ENCODE measurements at regions not wholly inside any gene's neighbourhood (a gene's known extent, or its start where the extent isn't known, plus 50 kb on each side); places are given as distances from the start of the nearest gene placed in this dataset.

- TF ChIP-seq CTCF (IDR thresholded peaks at IDR 0.05) (no peak), POLR2A (IDR thresholded peaks at IDR 0.05) (no peak)
These were observed 143.6 kb upstream of the SEMA6D start for GRCh38 chr15:47573673-47574072.

All from esophagus squamous epithelium (tissue), 4 donors.